HL-60/S4 treated with phorbol 12-myristate 13-acetate at 8.2 ng/mL for 4 days and 3 days (cell line): ENCODE measurements at regions not wholly inside any gene's neighbourhood (a gene's known extent, or its start where the extent isn't known, plus 50 kb on each side); places are given as distances from the start of the nearest gene placed in this dataset.
"Not testable (repeated sequence)": the region's sequence is repeated elsewhere in the genome, so short reads cannot be mapped to it uniquely, and the experiment has no call there.

Experiments
- in situ Hi-C: fragments of 300-500 bp; cut with MboI; formaldehyde crosslinking; loops from 2 replicates; pipeline ENCODE4 v1.15.0; 2022; ENCODE audit warnings: low sequenced_read_pairs

- in situ Hi-C loops, result no loop called here
These were observed 72.5 kb downstream of the LHX2 start for GRCh38 chr9:124084087-124084486.

GRCh38 chr9:124087226-124087625 is 75.7 kb downstream of the LHX2 start:
- in situ Hi-C loops, result no loop called here

GRCh38 chr9:124088476-124088837 is 76.9 kb downstream of the LHX2 start:
- in situ Hi-C loops, result no loop called here

- in situ Hi-C loops, result not testable (repeated sequence)
These were observed 78.3 kb downstream of the LHX2 start for GRCh38 chr9:124089631-124090488.

GRCh38 chr9:124098141-124098905 is 86.8 kb downstream of the LHX2 start:
- in situ Hi-C loops, result no loop called here

- in situ Hi-C loops, result no loop called here
These were observed 88.3 kb downstream of the LHX2 start for GRCh38 chr9:124099860-124100259.

GRCh38 chr9:124101215-124101968 is 89.8 kb downstream of the LHX2 start:
- in situ Hi-C loops, result no loop called here

GRCh38 chr9:124101969-124102345 is 90.4 kb downstream of the LHX2 start:
- in situ Hi-C loops, result no loop called here

GRCh38 chr9:124102363-124102762 is 90.8 kb downstream of the LHX2 start:
- in situ Hi-C loops, result no loop called here

GRCh38 chr9:124105266-124105665 is 93.7 kb downstream of the LHX2 start:
- in situ Hi-C loops, result no loop called here

- in situ Hi-C loops, result no loop called here
These were observed 96.6 kb downstream of the LHX2 start for GRCh38 chr9:124108216-124108615.

- in situ Hi-C loops, result no loop called here
These were observed 98.8 kb downstream of the LHX2 start for GRCh38 chr9:124110307-124110915.

- in situ Hi-C loops, result no loop called here
These were observed 105.3 kb downstream of the LHX2 start for GRCh38 chr9:124116683-124117363.

- in situ Hi-C loops, result no loop called here
These were observed 107.3 kb downstream of the LHX2 start for GRCh38 chr9:124118894-124119293.

GRCh38 chr9:124120272-124120671 is 108.7 kb downstream of the LHX2 start:
- in situ Hi-C loops, result loop anchor here (10.0 kb wide), 1 partner anchor 175 kb away; no protein-coding TSS in a partner anchor

- in situ Hi-C loops, result loop anchor here (10.0 kb wide), 1 partner anchor 173 kb away; no protein-coding TSS in a partner anchor
These were observed 110.2 kb downstream of the LHX2 start for GRCh38 chr9:124121725-124122124.

- in situ Hi-C loops, result loop anchor here (10.0 kb wide), 1 partner anchor 172 kb away; no protein-coding TSS in a partner anchor
These were observed 110.8 kb downstream of the LHX2 start for GRCh38 chr9:124122321-124122720.

GRCh38 chr9:124122813-124123462 is 111.4 kb downstream of the LHX2 start:
- in situ Hi-C loops, result loop anchor here (10.0 kb wide), 1 partner anchor 172 kb away; no protein-coding TSS in a partner anchor

GRCh38 chr9:124123621-124124020 is 112.1 kb downstream of the LHX2 start:
- in situ Hi-C loops, result loop anchor here (10.0 kb wide), 1 partner anchor 171 kb away; no protein-coding TSS in a partner anchor
